HL-60 (cell line): ENCODE measurements at regions not wholly inside any gene's neighbourhood (a gene's known extent, or its start where the extent isn't known, plus 50 kb on each side); places are given as distances from the start of the nearest gene placed in this dataset.

ENCODE experiments used
- CTCF ChIP-seq: IDR thresholded peaks from one replicate; pipeline ENCODE4 v1.5.1; 2011; ENCODE audit warnings: low read length, control low read depth, inconsistent platforms; ENCODE audit not compliant: insufficient read depth
- POLR2AphosphoS5 ChIP-seq: IDR thresholded peaks from 2 replicates; pipeline ENCODE4 v1.6.1; 2012; ENCODE audit warnings: low read depth
- TF ChIP-seq, protein P1 (sequence below): IDR thresholded peaks from 2 replicates; pipeline ENCODE4 v1.6.1; 2012; ENCODE audit warnings: low read depth; ENCODE audit not compliant: insufficient replicate concordance

- TF ChIP-seq CTCF: no peak
- TF ChIP-seq POLR2AphosphoS5: no peak
- TF ChIP-seq, protein P1, sequence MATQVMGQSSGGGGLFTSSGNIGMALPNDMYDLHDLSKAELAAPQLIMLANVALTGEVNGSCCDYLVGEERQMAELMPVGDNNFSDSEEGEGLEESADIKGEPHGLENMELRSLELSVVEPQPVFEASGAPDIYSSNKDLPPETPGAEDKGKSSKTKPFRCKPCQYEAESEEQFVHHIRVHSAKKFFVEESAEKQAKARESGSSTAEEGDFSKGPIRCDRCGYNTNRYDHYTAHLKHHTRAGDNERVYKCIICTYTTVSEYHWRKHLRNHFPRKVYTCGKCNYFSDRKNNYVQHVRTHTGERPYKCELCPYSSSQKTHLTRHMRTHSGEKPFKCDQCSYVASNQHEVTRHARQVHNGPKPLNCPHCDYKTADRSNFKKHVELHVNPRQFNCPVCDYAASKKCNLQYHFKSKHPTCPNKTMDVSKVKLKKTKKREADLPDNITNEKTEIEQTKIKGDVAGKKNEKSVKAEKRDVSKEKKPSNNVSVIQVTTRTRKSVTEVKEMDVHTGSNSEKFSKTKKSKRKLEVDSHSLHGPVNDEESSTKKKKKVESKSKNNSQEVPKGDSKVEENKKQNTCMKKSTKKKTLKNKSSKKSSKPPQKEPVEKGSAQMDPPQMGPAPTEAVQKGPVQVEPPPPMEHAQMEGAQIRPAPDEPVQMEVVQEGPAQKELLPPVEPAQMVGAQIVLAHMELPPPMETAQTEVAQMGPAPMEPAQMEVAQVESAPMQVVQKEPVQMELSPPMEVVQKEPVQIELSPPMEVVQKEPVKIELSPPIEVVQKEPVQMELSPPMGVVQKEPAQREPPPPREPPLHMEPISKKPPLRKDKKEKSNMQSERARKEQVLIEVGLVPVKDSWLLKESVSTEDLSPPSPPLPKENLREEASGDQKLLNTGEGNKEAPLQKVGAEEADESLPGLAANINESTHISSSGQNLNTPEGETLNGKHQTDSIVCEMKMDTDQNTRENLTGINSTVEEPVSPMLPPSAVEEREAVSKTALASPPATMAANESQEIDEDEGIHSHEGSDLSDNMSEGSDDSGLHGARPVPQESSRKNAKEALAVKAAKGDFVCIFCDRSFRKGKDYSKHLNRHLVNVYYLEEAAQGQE: no peak
These were observed 621.4 kb upstream of the POT1 start for GRCh38 chr7:125551008-125551407.
